ENCODE measurements at regions not wholly inside any gene's neighbourhood (a gene's known extent, or its start where the extent isn't known, plus 50 kb on each side); places are given as distances from the start of the nearest gene placed in this dataset.

DNA sequence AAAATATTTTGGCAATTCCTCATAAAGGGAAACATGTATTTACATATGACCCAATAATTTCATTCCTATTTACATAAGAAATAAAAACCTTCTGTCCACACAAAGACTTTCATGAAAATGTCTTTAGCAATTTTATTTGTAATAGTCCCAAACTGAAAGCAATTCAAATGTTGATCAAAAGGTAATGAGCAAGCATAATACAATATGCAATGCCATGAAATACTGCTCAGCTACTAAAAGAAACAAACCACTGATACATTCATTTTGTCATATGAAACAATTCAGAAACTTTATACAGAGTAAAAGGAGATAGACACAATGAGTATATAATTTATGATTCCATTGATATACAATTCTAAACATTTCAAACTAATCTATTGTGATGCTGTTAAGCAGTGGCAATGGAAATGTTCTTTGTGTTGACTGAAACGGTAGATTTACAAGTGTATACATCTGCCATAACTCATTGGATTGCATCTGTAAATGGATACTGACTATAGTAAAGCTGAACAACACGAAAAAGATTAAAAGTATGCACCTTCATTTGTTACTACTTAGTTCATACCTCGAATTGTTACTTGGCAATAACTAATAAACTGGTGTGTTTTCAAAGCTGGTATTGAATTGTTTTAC, 335.6 kb downstream of the GASK1B start:
- TF ChIP-seq EZH2 (IDR thresholded peaks at IDR 0.05; ENCODE audit: low read length, unreplicated experiment): no peak
- no peak for TF ChIP-seq CTCF (conservative IDR thresholded peaks at IDR 0.05; ENCODE audit: low read depth, low read length)
